H1 (cell line): ENCODE measurements at regions not wholly inside any gene's neighbourhood (a gene's known extent, or its start where the extent isn't known, plus 50 kb on each side); places are given as distances from the start of the nearest gene placed in this dataset.

Experiments
- CTCF ChIA-PET: fragments of 300-600 bp; sonication (Branson Sonifier 250); formaldehyde crosslinking; loops from one replicate; lab custom pipeline; 2021; ENCODE audit not compliant: partially characterized antibody; lab: Charles Lee
- POLR2A ChIA-PET: fragments of 300-600 bp; sonication (Branson Sonifier 250); formaldehyde crosslinking; loops from one replicate; lab custom pipeline; 2021; ENCODE audit warnings: inconsistent platforms; ENCODE audit not compliant: partially characterized antibody; lab: Charles Lee
- DNase-seq, 2 experiments: peaks; one replicate each; pipeline versions ENCODE4 v3.0.0 to v3.0.0-alpha.2; 2010 to 2022; ENCODE audit warnings: low spot score in 2 of 2, low read depth in 1 of 2, mixed read lengths in 1 of 2
- FAIRE-seq: peaks from 2 replicates; lab custom pipeline; 2011; peaks lifted over from hg19 to GRCh38; lab: Jason Lieb, UNC
- H2AFZ ChIP-seq: 2 replicates; pipeline ENCODE4 v1.8.1; 2012; ENCODE audit warnings: low read length, inconsistent platforms
- H2AK5ac ChIP-seq: 2 replicates; pipeline ENCODE4 v1.6.1; 2013; ENCODE audit warnings: low read depth, low read length
- H2BK120ac ChIP-seq: replicated peaks from 2 replicates; pipeline ENCODE3; 2013; ENCODE audit warnings: low read depth, low read length, inconsistent platforms
- H2BK12ac ChIP-seq: 2 replicates; pipeline ENCODE4 v1.6.1; 2013; ENCODE audit warnings: low read depth, low read length
- H2BK15ac ChIP-seq: 2 replicates; pipeline ENCODE4 v1.6.1; 2013; ENCODE audit warnings: low read length
- H2BK20ac ChIP-seq: 2 replicates; pipeline ENCODE4 v1.6.1; 2013; ENCODE audit warnings: low read length
- H2BK5ac ChIP-seq: 2 replicates; pipeline ENCODE4 v1.6.1; 2013; ENCODE audit warnings: low read depth, low read length
- H3K14ac ChIP-seq: 2 replicates; pipeline ENCODE4 v1.6.1; 2013; ENCODE audit warnings: inconsistent platforms; ENCODE audit not compliant: insufficient read length
- H3K18ac ChIP-seq: 2 replicates; pipeline ENCODE4 v1.6.1; 2013; ENCODE audit warnings: low read length; ENCODE audit errors: extremely low read depth
- H3K23ac ChIP-seq: 2 replicates; pipeline ENCODE4 v1.6.1; 2013; ENCODE audit warnings: inconsistent platforms; ENCODE audit not compliant: insufficient read length
- H3K23me2 ChIP-seq: 2 replicates; pipeline ENCODE4 v1.6.1; 2013; ENCODE audit warnings: low read depth, low read length
- H3K27ac ChIP-seq: 2 replicates; pipeline ENCODE4 v1.6.1; 2011; ENCODE audit warnings: low read depth, low read length, inconsistent platforms
- H3K27me3 ChIP-seq, 4 experiments: replicated peaks in 1 of 4; 1 replicate in 1 of 4; 2 replicates in 3 of 4; pipeline versions ENCODE4 v1.6.1 to v1.8.1; 2011 to 2013; ENCODE audit warnings: low read length in 3 of 4, mild to moderate bottlenecking in 3 of 4, inconsistent platforms in 2 of 4, mixed read lengths in 2 of 4, moderate library complexity in 1 of 4; ENCODE audit not compliant: control insufficient read depth in 3 of 4, insufficient read depth in 3 of 4; ENCODE audit errors: extremely low read depth in 1 of 4
- H3K36me3 ChIP-seq, 4 experiments: 2 replicates each; pipeline versions ENCODE4 v1.6.1 to v1.8.1; 2011 to 2013; ENCODE audit warnings: mild to moderate bottlenecking in 4 of 4, low read length in 3 of 4, moderate library complexity in 2 of 4, control low read depth in 1 of 4, inconsistent platforms in 1 of 4; ENCODE audit not compliant: insufficient read depth in 4 of 4, control insufficient read depth in 2 of 4
- H3K4ac ChIP-seq: replicated peaks from 2 replicates; pipeline ENCODE3; 2013; ENCODE audit warnings: low read length, low read depth, mixed read lengths, inconsistent platforms; ENCODE audit not compliant: insufficient read length
- H3K4me1 ChIP-seq, 4 experiments: replicated peaks in 1 of 4; 1 replicate in 1 of 4; 2 replicates in 3 of 4; pipeline versions ENCODE4 v1.6.1 to v1.8.1; 2011 to 2013; ENCODE audit warnings: low read length in 3 of 4, inconsistent platforms in 2 of 4, mixed read lengths in 1 of 4; ENCODE audit not compliant: insufficient read depth in 4 of 4, control insufficient read depth in 3 of 4
- H3K4me2 ChIP-seq, 2 experiments: 2 replicates each; pipeline versions ENCODE4 v1.6.1 to v1.8.1; 2011 to 2013; ENCODE audit warnings: low read depth in 2 of 2, low read length in 2 of 2, control low read depth in 1 of 2, inconsistent platforms in 1 of 2, mild to moderate bottlenecking in 1 of 2; ENCODE audit not compliant: insufficient read depth in 1 of 2
- H3K4me3 ChIP-seq, 4 experiments: fragments of 200-600, 300-600 bp in 1 of 4; sonication (generic), shearing (Covaris generic), sonication (Bioruptor Twin) in 1 of 4; 2 replicates each; pipeline versions ENCODE4 v1.5.1 to v1.8.1; 2011 to 2016; ENCODE audit warnings: low read length in 4 of 4, low read depth in 3 of 4, control low read depth in 2 of 4, inconsistent platforms in 2 of 4, mild to moderate bottlenecking in 2 of 4, mixed read lengths in 1 of 4, moderate library complexity in 1 of 4; ENCODE audit not compliant: insufficient read depth in 2 of 4; ENCODE audit errors: extremely low read depth in 1 of 4
- H3K56ac ChIP-seq: replicated peaks from 2 replicates; pipeline ENCODE3; 2013; ENCODE audit warnings: low read depth, mild to moderate bottlenecking, mixed read lengths, low read length, inconsistent platforms; ENCODE audit not compliant: insufficient read length
- H3K79me1 ChIP-seq: 2 replicates; pipeline ENCODE4 v1.6.1; 2013; ENCODE audit warnings: low read depth, low read length, control low read depth
- H3K79me2 ChIP-seq, 2 experiments: 2 replicates each; pipeline versions ENCODE4 v1.6.1 to v1.8.1; 2012 to 2013; ENCODE audit warnings: low read length in 2 of 2, mild to moderate bottlenecking in 2 of 2, inconsistent platforms in 1 of 2; ENCODE audit not compliant: insufficient read depth in 2 of 2, control insufficient read depth in 1 of 2
- H3K9ac ChIP-seq, 4 experiments: replicated peaks in 1 of 4; 1 replicate in 1 of 4; 2 replicates in 3 of 4; pipeline versions ENCODE4 v1.6.1 to v1.8.1; 2011 to 2013; ENCODE audit warnings: low read depth in 3 of 4, low read length in 3 of 4, control low read depth in 2 of 4, mild to moderate bottlenecking in 2 of 4, moderate library complexity in 2 of 4, inconsistent platforms in 1 of 4; ENCODE audit errors: extremely low read depth in 1 of 4
- H3K9me3 ChIP-seq, 2 experiments: 2 replicates each; pipeline versions ENCODE4 v1.6.1 to v1.8.1; 2012 to 2013; ENCODE audit warnings: mild to moderate bottlenecking in 2 of 2, moderate library complexity in 2 of 2, control low read depth in 1 of 2, inconsistent platforms in 1 of 2, low read depth in 1 of 2, low read length in 1 of 2, mixed read lengths in 1 of 2; ENCODE audit not compliant: insufficient read depth in 2 of 2
- H4K20me1 ChIP-seq, 2 experiments: replicated peaks in 1 of 2; 2 replicates each; pipeline versions ENCODE3 to v1.8.1; 2011 to 2013; ENCODE audit warnings: inconsistent platforms in 2 of 2, low read length in 2 of 2, mild to moderate bottlenecking in 1 of 2; ENCODE audit not compliant: insufficient read depth in 2 of 2, control insufficient read depth in 1 of 2
- H4K5ac ChIP-seq: 2 replicates; pipeline ENCODE4 v1.6.1; 2013; ENCODE audit warnings: low read length, low read depth, mixed read lengths, inconsistent platforms; ENCODE audit not compliant: insufficient read length
- H4K8ac ChIP-seq: 2 replicates; pipeline ENCODE4 v1.8.0; 2013; ENCODE audit warnings: mild to moderate bottlenecking, moderate library complexity, low read length, inconsistent platforms; ENCODE audit not compliant: insufficient read depth; ENCODE audit errors: extremely low read depth
- H4K91ac ChIP-seq: replicated peaks from 2 replicates; pipeline ENCODE3; 2013; ENCODE audit warnings: low read length, mixed read lengths, inconsistent platforms; ENCODE audit not compliant: insufficient read length
- CEBPB ChIP-seq: IDR thresholded peaks from 2 replicates; pipeline ENCODE4 v1.6.1; 2012; ENCODE audit warnings: low read depth, low read length
- KDM1A ChIP-seq: fragments of 200-600, 300-600 bp; sonication (generic); IDR thresholded peaks from 2 replicates; pipeline ENCODE4 v1.7.1; 2016; ENCODE audit warnings: mild to moderate bottlenecking, low read length, borderline replicate concordance
- KDM5A ChIP-seq: fragments of 200-600 bp; IDR thresholded peaks from 2 replicates; pipeline ENCODE4 v1.7.1; 2012; ENCODE audit warnings: mild to moderate bottlenecking, low read length, inconsistent platforms, mixed read lengths
- NANOG ChIP-seq: IDR thresholded peaks from 2 replicates; pipeline ENCODE4 v1.6.1; 2011; ENCODE audit warnings: low read length, low read depth, mild to moderate bottlenecking, inconsistent platforms; ENCODE audit not compliant: insufficient read depth, poor library complexity, severe bottlenecking
- POLR2AphosphoS5 ChIP-seq: IDR thresholded peaks from 2 replicates; pipeline ENCODE4 v1.6.1; 2011; ENCODE audit warnings: low read depth, low read length
- RAD21 ChIP-seq, 2 experiments: IDR thresholded peaks in 1 of 2; conservative IDR thresholded peaks in 1 of 2; 2 replicates each; pipeline ENCODE4 v1.6.1; 2011; ENCODE audit warnings: low read depth in 2 of 2, low read length in 2 of 2, improper control_type of control experiment in 1 of 2, inconsistent platforms in 1 of 2, mild to moderate bottlenecking in 1 of 2, moderate library complexity in 1 of 2
- RBBP5 ChIP-seq: IDR thresholded peaks from 2 replicates; pipeline ENCODE4 v1.7.1; 2012; ENCODE audit warnings: low read depth, mild to moderate bottlenecking, inconsistent platforms, low read length, moderate library complexity, borderline replicate concordance
- RFX5 ChIP-seq: IDR thresholded peaks from 2 replicates; pipeline ENCODE4 v1.6.1; 2011; ENCODE audit warnings: low read depth, low read length, improper control_type of control experiment, borderline replicate concordance
- RXRA ChIP-seq: IDR thresholded peaks from 2 replicates; pipeline ENCODE4 v1.6.1; 2011; ENCODE audit warnings: low read depth, mild to moderate bottlenecking, low read length, moderate library complexity; ENCODE audit not compliant: insufficient read depth
- SIRT6 ChIP-seq: IDR thresholded peaks from one replicate; pipeline ENCODE4 v1.7.1; 2012; ENCODE audit warnings: low read length, inconsistent platforms
- SUZ12 ChIP-seq: fragments of 200-600 bp; sonication (generic); IDR thresholded peaks from 2 replicates; pipeline ENCODE4 v1.6.1; 2012; ENCODE audit warnings: mild to moderate bottlenecking, inconsistent platforms, low read length, moderate library complexity, mixed read lengths
- TAF1 ChIP-seq: IDR thresholded peaks from 2 replicates; pipeline ENCODE4 v1.6.1; 2011; ENCODE audit warnings: mild to moderate bottlenecking, low read depth, low read length
- TBP ChIP-seq: IDR thresholded peaks from 2 replicates; pipeline ENCODE4 v1.6.1; 2011; ENCODE audit warnings: low read depth, low read length, improper control_type of control experiment
- TCF12 ChIP-seq: IDR thresholded peaks from 2 replicates; pipeline ENCODE4 v1.6.1; 2011; ENCODE audit warnings: low read depth, mild to moderate bottlenecking, low read length
- WGBS, 2 experiments: shearing (Covaris generic) in 1 of 2; methylation state at CpG; one replicate each; pipeline versions ENCODE4 v1.1.6 to v1.1.7; 2013 to 2015; ENCODE audit warnings: low lambda C conversion rate in 2 of 2, mixed read lengths in 2 of 2, inconsistent platforms in 1 of 2, low coverage in 1 of 2, missing lambda C conversion rate in 1 of 2; ENCODE audit not compliant: insufficient replicate concordance in 2 of 2, insufficient coverage in 1 of 2, insufficient read length in 1 of 2; ENCODE audit errors: extremely low coverage in 1 of 2, missing lambda C conversion rate in 1 of 2; 5-methylcytosine and 5-hydroxymethylcytosine counted together

- no peaks in the 10 kb centered on the region for H3K79me1 ChIP-seq
- peak overlapping the region; percentile 19 for H4K91ac ChIP-seq
- DNase-seq, result no peak
- H3K79me2 ChIP-seq, result no peaks in the 10 kb centered on the region
- no peak overlapping the region for H2AK5ac ChIP-seq
- H3K23ac ChIP-seq, result no peak overlapping the region
- H3K36me3 ChIP-seq, result no peaks in the 10 kb centered on the region; a peak in 1 of 8 replicates
- FAIRE-seq, result no peak
- peak overlapping the region; percentile 47; the same call in 1 of the 2 replicates for H2BK15ac ChIP-seq
- WGBS, 2 experiments, result 91% methylated on average over 12 of the region's 13 CpGs; no CpG with 5 or more reads in 1 of the 2 experiments
- no peak overlapping the region for H3K27ac ChIP-seq
- H3K56ac ChIP-seq, result no peak overlapping the region
- no peak overlapping the region for H4K8ac ChIP-seq
- no peaks in the 10 kb centered on the region; the same call in 1 of the 2 replicates for H3K23me2 ChIP-seq
- POLR2A ChIA-PET, result no interaction called here
- H4K20me1 ChIP-seq, result no peaks in the 10 kb centered on the region
- no peak overlapping the region for H3K4me3 ChIP-seq
- H2BK5ac ChIP-seq, result peak overlapping the region; percentile 7; the same call in 1 of the 2 replicates
- 0 out of 2 replicates have a peak overlapping the region, but pooled peaks have one; percentile 38 for H3K18ac ChIP-seq
- H3K4me2 ChIP-seq, result no peak overlapping the region
- H3K9ac ChIP-seq, result no peak overlapping the region
- peaks cover 0 to 11% (median 0%) of the 10 kb centered on the region in 4 experiments; a peak in 2 of 7 replicates for H3K4me1 ChIP-seq
- CTCF ChIA-PET, result interaction anchor here (0.7 to 1.0 kb wide), 2 partner anchors 11 to 16 kb away, joined by 3 read pairs; no protein-coding TSS in a partner anchor
- peaks cover 0 to 3% of the 10 kb centered on the region in 2 experiments; a peak in 1 of 4 replicates for H3K9me3 ChIP-seq
- no peak overlapping the region for H3K4ac ChIP-seq
- peak overlapping the region; percentile 91; the same call in 1 of the 2 replicates for H2BK20ac ChIP-seq
- H2BK120ac ChIP-seq, result no peak overlapping the region
- peak overlapping the region; percentile 5; the same call in 1 of the 2 replicates for H2AFZ ChIP-seq
- H2BK12ac ChIP-seq, result peak overlapping the region; percentile 23; the same call in 1 of the 2 replicates
- peak overlapping the region; percentile 54 for H3K14ac ChIP-seq
- H3K27me3 ChIP-seq, result no peaks in the 10 kb centered on the region
- no peak overlapping the region for H4K5ac ChIP-seq
- no peak for TF ChIP-seq RBBP5
- TF ChIP-seq SIRT6, result no peak
- TF ChIP-seq KDM5A, result no peak
- no peak for TF ChIP-seq SUZ12
- no peak for TF ChIP-seq KDM1A
- TF ChIP-seq POLR2AphosphoS5, result no peak
- TF ChIP-seq TCF12, result no peak
- no peak for TF ChIP-seq RFX5
- TF ChIP-seq CEBPB, result no peak
- TF ChIP-seq RXRA, result no peak
- no peak for TF ChIP-seq NANOG
- no peak for TF ChIP-seq TAF1
- TF ChIP-seq RAD21 (IDR thresholded peaks at IDR 0.05 in 1 of 2, conservative IDR thresholded peaks at IDR 0.05 in 1 of 2; ENCODE audit: low read depth in 2 of 2, low read length in 2 of 2), result no peak
- TF ChIP-seq TBP, result no peak
These were observed 205.8 kb upstream of the SLC16A7 start for GRCh38 chr12:59389968-59390576.
